HL-60/S4 treated with phorbol 12-myristate 13-acetate at 8.2 ng/mL for 4 days and 3 days (cell line): ENCODE measurements at regions not wholly inside any gene's neighbourhood (a gene's known extent, or its start where the extent isn't known, plus 50 kb on each side); places are given as distances from the start of the nearest gene placed in this dataset.

Source experiments
- in situ Hi-C: fragments of 300-500 bp; cut with MboI; formaldehyde crosslinking; loops from 2 replicates; pipeline ENCODE4 v1.15.0; 2022; ENCODE audit warnings: low sequenced_read_pairs

- in situ Hi-C loops: no loop called here
Observed at GRCh38 chr11:112507281-112507680, 246.6 kb upstream of the PLET1 start.

- in situ Hi-C loops: no loop called here
Observed at GRCh38 chr11:112508750-112509149, 248.1 kb upstream of the PLET1 start.

- in situ Hi-C loops: no loop called here
Observed at GRCh38 chr11:112509300-112509699, 248.6 kb upstream of the PLET1 start.

GRCh38 chr11:112511271-112511670 is 250.6 kb upstream of the PLET1 start:
- in situ Hi-C loops: no loop called here

- in situ Hi-C loops: no loop called here
Observed at GRCh38 chr11:112511911-112512310, 251.3 kb upstream of the PLET1 start.

- in situ Hi-C loops: no loop called here
Observed at GRCh38 chr11:112513417-112513816, 252.8 kb upstream of the PLET1 start.

GRCh38 chr11:112514011-112514740 is 253.5 kb upstream of the PLET1 start:
- in situ Hi-C loops: no loop called here

GRCh38 chr11:112516261-112516660 is 255.6 kb upstream of the PLET1 start:
- in situ Hi-C loops: no loop called here

- in situ Hi-C loops: no loop called here
Observed at GRCh38 chr11:112516755-112517154, 256.1 kb upstream of the PLET1 start.

- in situ Hi-C loops: no loop called here
Observed at GRCh38 chr11:112518371-112518770, 257.7 kb upstream of the PLET1 start.

GRCh38 chr11:112519751-112520150 is 259.1 kb upstream of the PLET1 start:
- in situ Hi-C loops: no loop called here

- in situ Hi-C loops: no loop called here
Observed at GRCh38 chr11:112520354-112520753, 259.7 kb upstream of the PLET1 start.

- in situ Hi-C loops: no loop called here
Observed at GRCh38 chr11:112522536-112522935, 261.9 kb upstream of the PLET1 start.

- in situ Hi-C loops: no loop called here
Observed at GRCh38 chr11:112523031-112523430, 262.4 kb upstream of the PLET1 start.

- in situ Hi-C loops: no loop called here
Observed at GRCh38 chr11:112523477-112523876, 262.8 kb upstream of the PLET1 start.

GRCh38 chr11:112523951-112524350 is 263.3 kb upstream of the PLET1 start:
- in situ Hi-C loops: no loop called here

- in situ Hi-C loops: no loop called here
Observed at GRCh38 chr11:112524798-112525197, 264.1 kb upstream of the PLET1 start.

- in situ Hi-C loops: no loop called here
Observed at GRCh38 chr11:112525270-112525669, 264.6 kb upstream of the PLET1 start.

- in situ Hi-C loops: no loop called here
Observed at GRCh38 chr11:112525844-112526590, 265.4 kb upstream of the PLET1 start.

- in situ Hi-C loops: no loop called here
Observed at GRCh38 chr11:112526699-112527416, 266.2 kb upstream of the PLET1 start.

GRCh38 chr11:112529071-112529470 is 268.4 kb upstream of the PLET1 start:
- in situ Hi-C loops: no loop called here

GRCh38 chr11:112532506-112532905 is 271.8 kb upstream of the PLET1 start:
- in situ Hi-C loops: no loop called here
